ENCODE measurements at regions not wholly inside any gene's neighbourhood (a gene's known extent, or its start where the extent isn't known, plus 50 kb on each side); places are given as distances from the start of the nearest gene placed in this dataset.

- TF ChIP-seq POLR2A (IDR thresholded peaks at IDR 0.05; ENCODE audit: low read depth, low read length) (no peak), POLR2AphosphoS5 (IDR thresholded peaks at IDR 0.05; ENCODE audit: low read depth, low read length) (no peak), TAF1 (IDR thresholded peaks at IDR 0.05; ENCODE audit: low read depth, low read length) (no peak)
These were observed 380.3 kb downstream of the DHX35 start for GRCh38 chr20:39342463-39342862.

Measured in GM12891 (cell line).